Calu3 (cell line): ENCODE measurements at regions not wholly inside any gene's neighbourhood (a gene's known extent, or its start where the extent isn't known, plus 50 kb on each side); places are given as distances from the start of the nearest gene placed in this dataset.

ENCODE experiments used
- BruUV-seq: library from RNA; stranded (reverse); fragments of 400-500 nt; replicated peaks from 2 replicates; lab custom pipeline; 2021; lab: Mats Ljungman, UMichigan
- CTCF ChIA-PET: fragments of 300-600 bp; sonication (Branson Sonifier 250); formaldehyde crosslinking; loops from one replicate; lab custom pipeline; 2022; ENCODE audit warnings: antibody characterized with exemption; lab: Charles Lee
- DNase-seq: peaks from one replicate; pipeline ENCODE4 v3.0.0; 2022
- H3K27ac Mint-ChIP-seq: one replicate; pipeline ENCODE4 v1.8.0; 2022; ENCODE audit warnings: mixed read lengths; ENCODE audit not compliant: unreplicated experiment
- H3K27me3 Mint-ChIP-seq: one replicate; pipeline ENCODE4 v1.8.0; 2022; ENCODE audit warnings: mixed read lengths; ENCODE audit not compliant: unreplicated experiment
- H3K36me3 Mint-ChIP-seq: one replicate; pipeline ENCODE4 v1.8.0; 2022; ENCODE audit warnings: mild to moderate bottlenecking, moderate library complexity, mixed read lengths; ENCODE audit not compliant: insufficient read depth, unreplicated experiment
- H3K4me1 Mint-ChIP-seq: one replicate; pipeline ENCODE4 v1.8.0; 2022; ENCODE audit warnings: mild to moderate bottlenecking, low read depth, mixed read lengths; ENCODE audit not compliant: unreplicated experiment
- H3K4me3 Mint-ChIP-seq: one replicate; pipeline ENCODE4 v1.8.0; 2022; ENCODE audit warnings: mild to moderate bottlenecking, low read depth, moderate library complexity, mixed read lengths; ENCODE audit not compliant: unreplicated experiment
- H3K9me3 Mint-ChIP-seq: one replicate; pipeline ENCODE4 v1.8.0; 2022; ENCODE audit warnings: low read depth, mixed read lengths; ENCODE audit not compliant: unreplicated experiment
- CTCF ChIP-seq: fragments of 200-600 bp; IDR thresholded peaks from one replicate; pipeline ENCODE4 v1.8.0; 2022; ENCODE audit warnings: antibody characterized with exemption; ENCODE audit not compliant: unreplicated experiment
- intact Hi-C: fragments of 100-400 bp; cut with micrococcal nuclease; formaldehyde crosslinking; loops from one replicate; pipeline ENCODE4 v1.10.0; 2022; ENCODE audit not compliant: unreplicated experiment

- no peak overlapping the region for H3K27ac Mint-ChIP-seq
- H3K36me3 Mint-ChIP-seq: no peaks in the 10 kb centered on the region
- no peak for TF ChIP-seq CTCF
- DNase-seq: no peak
- CTCF ChIA-PET: no interaction called here
- intact Hi-C loops: no loop called here
- no peaks in the 10 kb centered on the region for H3K27me3 Mint-ChIP-seq
- no TSS peak for BruUV-seq
- no peak overlapping the region for H3K4me3 Mint-ChIP-seq
- H3K9me3 Mint-ChIP-seq: no peaks in the 10 kb centered on the region
- no peaks in the 10 kb centered on the region for H3K4me1 Mint-ChIP-seq
Observed at GRCh38 chr1:170284016-170284415, 138.3 kb downstream of the NTMT2 start.

DNA sequence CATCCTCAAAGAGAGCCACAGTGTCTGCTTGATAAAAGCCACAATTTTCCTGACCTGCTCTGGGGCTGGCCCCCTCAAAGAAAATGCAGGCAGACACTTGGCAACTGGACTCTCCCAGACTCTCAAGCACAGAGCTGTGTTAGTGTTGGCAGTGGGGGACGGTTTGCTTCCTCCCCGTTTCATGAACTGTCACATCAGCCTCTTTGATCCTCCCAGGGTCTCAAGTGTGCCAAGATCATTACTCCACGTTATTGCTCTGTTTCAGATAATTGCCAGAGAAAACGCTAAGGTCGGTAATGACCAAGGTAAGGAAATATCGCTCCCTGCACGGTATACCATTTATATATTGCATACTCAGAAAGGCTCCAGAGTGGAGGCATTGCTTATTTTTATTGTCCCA, 138.8 kb downstream of the NTMT2 start:
- no peaks in the 10 kb centered on the region for H3K4me1 Mint-ChIP-seq
- no TSS peak for BruUV-seq
- no peaks in the 10 kb centered on the region for H3K9me3 Mint-ChIP-seq
- no peaks in the 10 kb centered on the region for H3K27me3 Mint-ChIP-seq
- TF ChIP-seq CTCF: no peak
- no peak for DNase-seq
- H3K4me3 Mint-ChIP-seq: no peak overlapping the region
- H3K27ac Mint-ChIP-seq: no peak overlapping the region
- no peaks in the 10 kb centered on the region for H3K36me3 Mint-ChIP-seq
- CTCF ChIA-PET: interaction anchor here (0.6 kb wide), 1 partner anchor 1779 kb away, joined by 4 read pairs; no protein-coding TSS in a partner anchor
- intact Hi-C loops: no loop called here

DNA sequence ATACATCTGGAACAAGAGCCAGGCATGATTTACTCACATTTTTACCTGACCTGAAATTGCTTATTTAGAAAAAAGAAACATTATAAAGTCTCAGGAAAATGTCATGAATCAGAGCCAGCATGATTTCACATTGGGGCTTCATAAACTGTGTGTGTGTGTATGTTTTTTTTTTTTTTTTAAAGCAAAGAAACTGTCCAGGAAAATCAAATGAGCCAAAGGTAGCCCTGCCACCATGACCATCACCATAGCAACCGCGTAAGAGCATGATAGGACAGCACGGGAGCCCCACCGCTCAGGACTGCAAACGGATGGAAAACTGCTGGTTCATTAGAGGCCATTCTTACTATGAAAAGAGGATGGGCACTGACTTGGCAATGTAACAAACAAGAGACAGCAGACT, 139.2 kb downstream of the NTMT2 start:
- TF ChIP-seq CTCF: no peak
- CTCF ChIA-PET: interaction anchor here (0.6 kb wide), 1 partner anchor 1779 kb away, joined by 4 read pairs; no protein-coding TSS in a partner anchor
- DNase-seq: no peak
- Mint-ChIP-seq H3K4me3 (no peak overlapping the region), H3K27me3 (no peaks in the 10 kb centered on the region), H3K9me3 (no peaks in the 10 kb centered on the region), H3K36me3 (no peaks in the 10 kb centered on the region), H3K4me1 (no peaks in the 10 kb centered on the region), H3K27ac (no peak overlapping the region)
- intact Hi-C loops: no loop called here
- no TSS peak for BruUV-seq

DNA sequence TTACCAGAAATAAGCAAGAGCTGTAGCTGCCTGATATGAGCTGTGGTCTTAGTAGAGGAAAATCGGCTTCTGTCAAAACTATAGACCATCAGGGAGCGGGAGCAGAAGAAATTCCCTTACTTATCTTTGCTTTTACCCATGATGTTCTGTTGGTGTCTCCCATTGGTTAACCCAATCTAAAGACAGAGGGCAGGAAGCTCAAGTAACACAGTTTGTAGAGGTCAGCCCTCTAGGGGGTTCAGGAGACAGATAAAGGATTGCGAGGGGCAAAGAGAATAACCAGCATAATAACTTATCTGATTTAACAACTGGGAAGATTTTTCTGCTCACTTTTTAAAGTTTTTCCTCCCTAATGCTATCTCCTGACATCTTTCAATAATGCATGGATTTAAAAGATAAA, 142.4 kb downstream of the NTMT2 start:
- Mint-ChIP-seq H3K36me3 (no peaks in the 10 kb centered on the region), H3K27me3 (no peaks in the 10 kb centered on the region), H3K4me3 (no peak overlapping the region), H3K9me3 (no peaks in the 10 kb centered on the region), H3K4me1 (no peaks in the 10 kb centered on the region), H3K27ac (no peak overlapping the region)
- BruUV-seq: no TSS peak
- CTCF ChIA-PET: no interaction called here
- DNase-seq: no peak
- intact Hi-C loops: no loop called here
- no peak for TF ChIP-seq CTCF
